ENCODE measurements at regions not wholly inside any gene's neighbourhood (a gene's known extent, or its start where the extent isn't known, plus 50 kb on each side); places are given as distances from the start of the nearest gene placed in this dataset.

GRCh38 chr16:61320791-61321190 lies 715.4 kb downstream of the CDH8 start:
- TF ChIP-seq, protein P1, sequence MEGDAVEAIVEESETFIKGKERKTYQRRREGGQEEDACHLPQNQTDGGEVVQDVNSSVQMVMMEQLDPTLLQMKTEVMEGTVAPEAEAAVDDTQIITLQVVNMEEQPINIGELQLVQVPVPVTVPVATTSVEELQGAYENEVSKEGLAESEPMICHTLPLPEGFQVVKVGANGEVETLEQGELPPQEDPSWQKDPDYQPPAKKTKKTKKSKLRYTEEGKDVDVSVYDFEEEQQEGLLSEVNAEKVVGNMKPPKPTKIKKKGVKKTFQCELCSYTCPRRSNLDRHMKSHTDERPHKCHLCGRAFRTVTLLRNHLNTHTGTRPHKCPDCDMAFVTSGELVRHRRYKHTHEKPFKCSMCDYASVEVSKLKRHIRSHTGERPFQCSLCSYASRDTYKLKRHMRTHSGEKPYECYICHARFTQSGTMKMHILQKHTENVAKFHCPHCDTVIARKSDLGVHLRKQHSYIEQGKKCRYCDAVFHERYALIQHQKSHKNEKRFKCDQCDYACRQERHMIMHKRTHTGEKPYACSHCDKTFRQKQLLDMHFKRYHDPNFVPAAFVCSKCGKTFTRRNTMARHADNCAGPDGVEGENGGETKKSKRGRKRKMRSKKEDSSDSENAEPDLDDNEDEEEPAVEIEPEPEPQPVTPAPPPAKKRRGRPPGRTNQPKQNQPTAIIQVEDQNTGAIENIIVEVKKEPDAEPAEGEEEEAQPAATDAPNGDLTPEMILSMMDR (IDR thresholded peaks at IDR 0.05) = no peak
- TF ChIP-seq POLR2A (IDR thresholded peaks at IDR 0.05) (no peak), POLR2AphosphoS5 (IDR thresholded peaks at IDR 0.05) (no peak)
